ENCODE measurements at regions not wholly inside any gene's neighbourhood (a gene's known extent, or its start where the extent isn't known, plus 50 kb on each side); places are given as distances from the start of the nearest gene placed in this dataset.
A peak's percentile ranks its signal among the peaks of the same experiment; 100 is the strongest.

- no peak for DNase-seq
Observed at GRCh38 chr18:68462766-68463165, 252.1 kb downstream of the TMX3 start.

GRCh38 chr18:68462148-68462547 lies 252.8 kb downstream of the TMX3 start:
- DNase-seq = no peak

GRCh38 chr18:68461481-68462018 lies 253.4 kb downstream of the TMX3 start:
- no peak for DNase-seq

- no peak for DNase-seq
Observed at GRCh38 chr18:68459968-68460367, 254.9 kb downstream of the TMX3 start.

GRCh38 chr18:68456985-68457384 lies 257.9 kb downstream of the TMX3 start:
- no peak for DNase-seq

- no peak for DNase-seq
Observed at GRCh38 chr18:68455229-68455603, 259.7 kb downstream of the TMX3 start.

- DNase-seq = no peak
Observed at GRCh38 chr18:68454511-68455228, 260.2 kb downstream of the TMX3 start.

GRCh38 chr18:68449292-68449691 lies 265.6 kb downstream of the TMX3 start:
- DNase-seq = no peak

- no peak for DNase-seq
Observed at GRCh38 chr18:68448736-68449135, 266.2 kb downstream of the TMX3 start.

GRCh38 chr18:68447286-68447685 lies 267.6 kb downstream of the TMX3 start:
- DNase-seq = no peak

- DNase-seq = peak; percentile 85
Observed at GRCh38 chr18:68445668-68446426, 269.1 kb downstream of the TMX3 start.

- DNase-seq = peak; percentile 60
Observed at GRCh38 chr18:68445136-68445535, 269.8 kb downstream of the TMX3 start.

GRCh38 chr18:68441241-68441640 lies 273.7 kb downstream of the TMX3 start:
- DNase-seq = no peak

GRCh38 chr18:68440433-68440832 lies 274.5 kb downstream of the TMX3 start:
- DNase-seq = no peak

GRCh38 chr18:68439642-68440041 lies 275.3 kb downstream of the TMX3 start:
- DNase-seq = no peak

- DNase-seq = no peak
Observed at GRCh38 chr18:68438983-68439382, 275.9 kb downstream of the TMX3 start.

GRCh38 chr18:68438536-68438935 lies 276.4 kb downstream of the TMX3 start:
- no peak for DNase-seq

GRCh38 chr18:68436485-68436884 lies 278.4 kb downstream of the TMX3 start:
- no peak for DNase-seq

- DNase-seq = no peak
Observed at GRCh38 chr18:68435581-68435980, 279.3 kb downstream of the TMX3 start.

- DNase-seq = no peak
Observed at GRCh38 chr18:68431922-68432198, 283.0 kb downstream of the TMX3 start.

- DNase-seq = no peak
Observed at GRCh38 chr18:68431111-68431921, 283.6 kb downstream of the TMX3 start.

GRCh38 chr18:68429841-68430240 lies 285.1 kb downstream of the TMX3 start:
- no peak for DNase-seq

- no peak for DNase-seq
Observed at GRCh38 chr18:68429111-68429510, 285.8 kb downstream of the TMX3 start.

- no peak for DNase-seq
Observed at GRCh38 chr18:68428661-68429060, 286.2 kb downstream of the TMX3 start.
